Islet precursor cell (in vitro differentiated cells): ENCODE measurements at regions not wholly inside any gene's neighbourhood (a gene's known extent, or its start where the extent isn't known, plus 50 kb on each side); places are given as distances from the start of the nearest gene placed in this dataset.
"Not testable (repeated sequence)": the region's sequence is repeated elsewhere in the genome, so short reads cannot be mapped to it uniquely, and the experiment has no call there.

Experiments
- DNase-seq: peaks from one replicate; pipeline ENCODE4 v3.0.0-alpha.2; 2018

DNA sequence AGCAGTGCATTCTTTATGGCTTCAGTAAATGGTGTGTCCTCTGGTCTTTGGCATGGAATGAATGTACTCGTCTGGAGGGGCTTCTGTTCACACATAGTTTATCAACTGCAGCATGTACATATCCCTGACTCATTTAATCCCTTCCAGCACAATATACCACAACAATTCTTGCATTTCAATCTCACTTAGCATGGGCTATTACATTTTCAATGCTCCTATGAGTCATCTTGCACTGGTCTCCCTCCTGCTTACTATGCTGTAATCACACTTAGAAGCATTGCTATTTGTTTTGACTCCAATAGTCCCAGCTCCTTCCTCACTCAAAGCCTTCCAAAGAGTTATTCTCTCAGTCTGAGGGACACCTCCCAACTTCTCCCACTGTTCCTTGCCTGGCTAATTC lies 180.9 kb upstream of the NUDT10 start:
- no peak for DNase-seq

DNA sequence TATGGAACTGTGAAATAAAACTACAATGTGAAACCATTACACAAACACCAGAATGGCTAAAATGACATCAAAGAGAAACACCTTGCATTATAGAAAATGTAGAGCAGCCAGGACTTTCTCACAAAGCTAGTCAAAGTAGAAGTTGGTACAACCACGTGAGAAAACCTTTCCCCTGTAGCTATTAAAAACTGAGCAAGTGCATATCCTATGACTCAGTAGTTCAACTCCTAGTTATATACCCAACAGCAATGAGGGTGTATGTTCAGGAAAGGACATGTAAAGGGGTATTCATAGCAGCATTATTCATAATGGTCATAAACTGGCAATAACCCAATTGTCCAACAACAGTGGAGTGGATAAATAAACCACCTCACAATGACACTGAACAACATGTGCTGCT lies 177.5 kb upstream of the NUDT10 start:
- no peak for DNase-seq

DNA sequence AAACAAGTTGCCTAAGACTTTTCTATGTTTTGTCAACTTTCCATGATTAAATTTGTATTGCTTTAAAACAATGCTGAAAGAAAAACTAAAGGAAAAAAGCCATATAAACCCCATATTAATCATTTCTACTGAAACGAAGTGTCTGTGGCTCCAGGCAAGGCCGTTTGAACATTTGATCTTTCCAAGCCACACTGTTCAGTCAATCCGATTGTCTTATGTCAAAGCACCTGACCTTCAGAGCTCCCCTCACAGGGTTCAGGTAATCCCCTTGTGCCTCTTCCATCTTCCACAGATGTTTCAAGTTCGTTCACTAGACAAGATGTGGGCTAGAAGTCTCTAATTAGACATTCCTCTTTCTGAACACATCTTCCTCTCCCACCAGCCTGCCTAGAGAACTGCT lies 177.1 kb upstream of the NUDT10 start:
- DNase-seq, result no peak

DNA sequence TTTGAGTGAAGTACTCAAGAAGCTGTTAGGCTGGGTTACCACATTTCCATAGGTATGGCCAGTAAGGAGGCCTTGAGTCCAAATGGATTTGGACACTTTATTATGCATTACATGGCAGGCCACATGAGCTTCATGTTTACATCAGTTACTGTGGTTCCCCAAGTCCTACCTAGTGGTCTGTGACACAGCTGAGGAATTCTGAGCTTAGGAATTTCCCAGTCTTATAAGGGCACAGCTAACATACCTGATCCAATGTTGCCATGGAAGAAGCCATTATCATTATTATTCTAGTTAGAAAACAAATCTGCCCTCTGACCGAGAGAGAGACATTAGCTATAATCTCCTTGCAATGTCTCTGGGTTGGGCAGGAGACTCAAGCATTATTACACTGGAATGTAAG lies 174.4 kb upstream of the NUDT10 start:
- no peak for DNase-seq

DNA sequence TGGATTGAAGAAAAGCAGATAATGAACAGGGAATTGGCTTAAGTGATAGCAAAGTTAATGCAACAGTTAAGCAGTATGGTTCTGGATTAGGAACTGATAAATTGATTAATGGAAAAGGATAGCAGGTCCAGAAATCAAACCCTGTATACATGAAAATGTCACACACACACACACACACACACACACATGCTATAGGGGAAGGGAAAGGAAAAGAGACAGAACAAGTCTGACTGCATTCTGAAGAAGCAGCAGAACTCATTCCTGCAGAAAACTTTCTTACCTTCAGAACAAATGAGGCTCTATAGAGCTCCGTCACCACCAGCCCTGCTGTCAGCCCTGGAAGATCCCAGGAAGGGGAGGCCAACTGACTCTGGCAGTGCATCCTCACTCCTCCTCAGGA lies 173.2 kb upstream of the NUDT10 start:
- DNase-seq, result not testable (repeated sequence)

DNA sequence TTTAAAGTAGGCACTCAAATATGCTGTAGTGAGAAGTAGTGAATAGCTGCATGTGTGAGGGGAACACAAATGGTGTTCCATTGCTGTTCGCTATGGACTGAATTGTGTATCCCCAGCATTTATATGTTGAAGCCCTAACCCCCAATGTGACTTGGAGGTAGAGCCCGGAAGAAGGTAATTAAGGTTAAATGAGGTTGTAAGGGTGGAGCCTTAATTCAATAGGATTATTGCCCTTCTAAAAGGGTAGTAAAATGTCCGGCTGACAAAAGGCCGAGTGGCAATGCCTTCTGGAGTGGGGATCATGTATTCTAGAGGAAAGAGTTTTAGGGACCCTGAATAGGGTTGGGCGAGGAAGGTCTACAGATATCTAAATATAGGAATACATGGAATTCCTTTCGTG lies 168.9 kb upstream of the NUDT10 start:
- DNase-seq, result no peak

DNA sequence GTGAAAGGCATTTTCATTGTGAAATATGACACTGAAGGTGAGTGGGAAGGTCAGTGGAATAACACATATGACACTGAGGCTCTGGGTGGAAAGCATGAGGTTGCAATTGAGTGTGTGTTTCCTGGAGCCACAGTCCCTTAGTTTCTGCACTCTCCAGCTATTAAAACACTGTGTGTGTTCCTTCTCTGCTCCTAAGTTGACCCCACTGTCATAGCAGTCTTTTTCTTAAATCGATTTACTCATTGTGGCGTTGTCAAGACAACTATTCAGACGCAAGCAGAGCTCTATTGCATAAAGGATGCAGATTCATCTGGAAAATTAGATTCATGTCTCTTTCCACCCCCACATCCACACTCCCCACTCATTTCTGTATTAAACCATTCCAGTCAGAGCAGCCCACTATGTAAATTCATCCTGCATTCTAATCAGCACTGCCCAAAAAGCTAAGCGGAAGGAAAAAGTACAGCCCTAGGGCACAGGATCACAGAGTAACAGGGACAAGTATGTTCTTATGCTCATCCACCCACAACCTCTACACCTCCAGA lies 154.2 kb upstream of the NUDT10 start:
- DNase-seq, result not testable (repeated sequence)

DNA sequence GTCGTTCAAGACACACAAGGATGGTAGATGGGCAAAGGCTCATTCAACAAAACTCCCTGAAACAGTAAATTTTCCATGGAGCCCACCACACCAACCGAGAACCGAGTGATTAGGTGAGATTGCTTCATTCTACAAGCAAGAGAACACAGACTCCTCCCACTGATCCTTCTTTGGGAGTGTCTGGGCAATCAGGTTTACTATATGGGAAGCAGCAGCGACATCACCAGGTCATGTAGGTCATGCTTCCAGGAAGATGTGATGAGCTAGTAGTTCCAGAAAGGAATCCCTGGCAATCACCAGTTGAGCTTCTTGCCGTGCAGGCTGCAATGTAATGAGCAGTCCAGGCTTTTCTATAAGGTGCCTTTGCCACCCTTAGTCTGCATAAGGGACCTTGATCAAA lies 152.8 kb upstream of the NUDT10 start:
- not testable (repeated sequence) for DNase-seq

DNA sequence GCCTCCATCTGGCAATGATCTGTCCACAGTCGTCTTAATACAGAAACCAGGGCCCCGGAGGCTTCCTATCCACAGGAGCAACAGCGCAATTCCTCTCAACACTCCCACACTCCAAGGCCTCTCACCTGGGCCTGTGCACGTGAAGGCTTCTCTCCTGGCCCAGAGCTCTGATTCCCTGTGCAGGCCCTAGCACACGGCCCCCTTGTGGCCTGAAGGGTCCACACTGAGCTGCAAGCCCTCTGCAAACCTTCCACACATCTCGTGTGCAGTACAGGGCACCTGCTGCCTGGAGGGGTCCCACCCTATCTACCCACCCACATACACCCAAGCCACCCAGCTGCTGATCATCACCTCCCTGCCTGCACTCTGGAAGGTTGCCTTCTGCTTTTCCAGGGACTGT lies 150.1 kb upstream of the NUDT10 start:
- no peak for DNase-seq

DNA sequence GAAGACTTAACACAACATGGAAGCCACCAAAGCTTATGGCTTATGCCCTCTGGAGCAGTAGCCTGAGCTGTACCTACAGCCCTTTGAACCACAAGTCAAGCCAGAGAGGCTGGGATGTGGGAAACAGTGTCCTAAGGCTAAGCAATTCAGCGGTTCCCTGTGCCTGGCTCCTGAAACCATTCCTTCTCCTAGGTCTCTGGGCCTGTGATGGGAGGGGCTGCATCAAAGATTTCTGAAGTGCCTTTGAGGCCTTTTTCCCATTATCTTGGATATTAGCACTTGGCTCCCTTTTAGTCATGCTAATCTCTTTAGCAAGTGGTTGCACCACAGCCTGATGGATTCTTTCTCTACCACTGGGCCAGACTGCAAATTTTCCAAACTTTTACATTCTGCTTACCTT lies 140.5 kb upstream of the NUDT10 start:
- DNase-seq, result no peak

DNA sequence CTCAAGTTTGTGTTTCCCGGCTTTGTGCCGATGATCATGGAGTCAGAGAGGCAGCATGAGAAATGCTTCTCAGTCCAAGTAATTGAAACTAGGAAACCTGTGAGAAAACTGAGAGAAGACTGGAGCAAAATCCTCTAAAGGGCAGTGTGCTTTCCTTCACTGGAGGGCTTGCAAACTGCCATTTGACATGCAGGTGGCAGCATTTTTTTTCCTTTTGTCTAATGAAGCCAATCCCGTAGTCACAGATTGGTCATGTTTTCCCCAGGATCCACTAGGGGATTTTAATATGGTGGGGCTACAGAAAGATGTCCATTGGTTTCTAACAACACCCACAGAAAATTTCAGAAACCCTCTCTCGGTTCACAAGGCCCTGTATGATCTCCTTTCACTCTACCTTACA lies 117.4 kb upstream of the NUDT10 start:
- no peak for DNase-seq

DNA sequence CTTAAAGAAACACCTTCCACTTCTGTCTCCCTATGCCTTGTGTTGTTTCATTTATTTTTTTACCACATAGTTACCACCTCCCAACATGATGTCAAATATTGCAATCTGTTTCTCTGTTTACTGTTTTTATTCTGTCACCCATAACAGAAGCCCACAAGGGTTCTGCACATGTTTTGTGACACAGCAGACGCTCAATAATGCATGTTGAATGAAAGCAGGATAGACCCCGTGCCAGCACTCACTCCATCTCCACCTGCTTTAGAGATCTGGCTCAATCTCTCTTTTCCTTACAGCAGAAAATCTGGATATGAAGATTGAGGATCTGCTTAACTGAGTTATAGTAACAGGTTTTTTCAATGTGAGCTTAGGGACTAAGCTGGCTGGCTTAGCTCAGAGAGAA lies 116.8 kb upstream of the NUDT10 start:
- no peak for DNase-seq

DNA sequence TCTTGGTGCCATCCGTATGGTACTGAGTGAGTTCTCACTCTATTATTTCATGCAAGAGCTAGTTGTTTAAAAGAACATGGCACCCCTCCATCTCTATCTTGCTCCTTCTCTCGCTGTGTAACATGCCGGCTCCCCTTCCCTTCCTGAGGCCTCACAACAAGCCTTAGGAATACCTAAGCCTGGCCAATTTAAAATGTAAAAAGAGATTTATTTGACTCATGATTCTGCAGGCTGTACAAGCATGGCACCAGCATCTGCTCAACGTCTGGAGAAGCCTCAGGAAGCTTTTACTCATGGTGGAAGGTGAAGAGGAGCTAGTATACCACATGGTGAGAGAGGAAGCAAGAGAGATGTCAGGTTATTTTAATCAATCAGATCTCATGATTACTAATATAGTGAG lies 90.4 kb upstream of the NUDT10 start:
- no peak for DNase-seq

DNA sequence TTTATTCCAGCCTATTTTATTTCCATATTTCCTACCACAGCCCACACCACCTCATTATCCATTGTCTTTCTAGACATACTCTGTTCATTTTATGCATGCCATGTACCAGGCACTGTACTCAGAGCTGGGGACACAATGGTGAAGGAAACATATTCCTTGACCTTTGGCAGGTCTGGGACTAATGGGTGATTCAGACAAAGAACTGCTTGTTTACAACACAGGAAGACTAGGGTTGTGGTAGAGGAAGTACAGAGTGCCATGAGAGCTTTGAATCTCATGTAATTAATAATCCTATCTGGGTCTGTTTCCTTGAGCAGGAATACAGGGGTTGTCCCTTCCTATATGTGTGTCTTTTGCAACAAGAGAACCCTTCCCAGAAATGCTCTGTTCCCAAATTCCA lies 75.1 kb upstream of the NUDT10 start:
- DNase-seq, result no peak

DNA sequence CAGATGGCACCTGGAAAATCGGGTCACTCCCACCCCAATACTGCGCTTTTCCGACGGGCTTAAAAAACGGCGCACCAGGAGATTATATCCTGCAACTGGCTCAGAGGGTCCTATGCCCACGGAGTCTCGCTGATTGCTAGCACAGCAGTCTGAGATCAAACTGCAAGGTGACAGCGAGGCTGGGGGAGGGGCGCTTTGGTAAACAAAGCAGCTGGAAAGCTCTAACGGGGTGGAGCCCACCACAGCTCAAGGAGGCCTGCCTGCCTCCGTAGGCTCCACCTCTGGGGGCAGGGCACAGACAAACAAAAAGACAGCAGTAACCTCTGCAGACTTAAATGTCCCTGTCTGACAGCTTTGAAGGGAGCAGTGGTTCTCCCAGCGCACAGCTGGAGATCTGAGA lies 70.4 kb upstream of the NUDT10 start:
- DNase-seq, result not testable (repeated sequence)

DNA sequence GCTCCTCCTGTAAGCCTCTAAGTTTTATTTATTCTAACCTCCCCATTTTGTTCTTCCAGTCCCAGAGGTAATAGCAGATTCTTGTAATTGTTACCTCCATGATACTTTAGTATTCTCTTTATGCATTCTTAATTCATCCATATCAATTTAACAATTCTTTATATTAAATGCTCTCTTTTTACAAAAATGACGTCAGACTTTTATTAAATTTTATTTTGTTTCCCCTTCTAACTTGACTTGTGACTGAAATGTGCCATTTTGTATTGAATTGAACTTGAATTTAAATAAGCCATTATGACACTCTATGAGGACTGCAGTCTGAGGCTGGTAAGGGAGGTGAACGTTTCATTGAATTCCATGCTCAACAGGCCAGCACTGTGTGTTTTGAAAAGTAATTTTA lies 60.0 kb upstream of the NUDT10 start:
- no peak for DNase-seq

DNA sequence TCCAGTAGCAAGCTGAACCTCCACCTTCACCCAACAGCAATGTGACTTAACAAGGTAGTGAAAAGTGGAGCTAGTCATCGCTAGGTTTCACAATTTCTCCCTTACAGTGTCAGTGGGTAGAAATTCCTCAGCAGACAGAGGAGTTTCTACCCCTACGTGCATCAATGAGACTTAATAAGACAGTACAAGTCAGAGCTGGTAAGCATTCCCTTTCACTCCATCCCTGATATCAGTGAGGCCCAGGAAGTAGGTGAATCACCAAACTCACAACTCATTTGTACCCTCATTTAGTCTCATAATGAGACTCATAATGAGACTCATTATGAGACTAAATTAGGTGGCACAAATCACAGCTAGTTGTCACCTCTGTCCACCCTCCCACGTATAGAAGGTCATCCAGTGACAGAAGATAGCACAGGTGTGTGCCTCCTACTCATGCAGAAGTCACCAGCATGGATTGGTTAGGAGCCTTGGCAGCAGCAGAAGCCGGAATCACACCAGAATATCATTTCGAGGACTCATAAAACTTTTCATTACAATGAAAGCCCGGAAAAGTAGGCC lies 50.8 kb upstream of the NUDT10 start:
- no peak for DNase-seq
